MCF 10A (cell line): ENCODE measurements at regions not wholly inside any gene's neighbourhood (a gene's known extent, or its start where the extent isn't known, plus 50 kb on each side); places are given as distances from the start of the nearest gene placed in this dataset.

Source experiments
- BruUV-seq: library from RNA; stranded (reverse); fragments of 400-500 nt; replicated peaks from 2 replicates; lab custom pipeline; 2021; lab: Mats Ljungman, UMichigan
- CTCF ChIA-PET: fragments of 300-600 bp; sonication (Branson Sonifier 250); formaldehyde crosslinking; extraction: SDS; loops from one replicate; lab custom pipeline; 2021; ENCODE audit warnings: antibody characterized with exemption, inconsistent platforms; lab: Yijun Ruan, JAX
- POLR2A ChIA-PET: fragments of 300-600, 350-650 bp; sonication (Branson Sonifier 250); formaldehyde crosslinking; extraction: SDS; loops from one replicate; lab custom pipeline; 2020; ENCODE audit warnings: antibody characterized with exemption, inconsistent platforms; lab: Yijun Ruan, JAX
- DNase-seq: peaks from one replicate; pipeline ENCODE4 v3.0.0-alpha.2; 2018; ENCODE audit not compliant: unreplicated experiment
- H3K27ac Mint-ChIP-seq: one replicate; pipeline ENCODE4 v1.8.0; 2022; ENCODE audit warnings: mild to moderate bottlenecking, low read depth, mixed read lengths; ENCODE audit not compliant: unreplicated experiment
- H3K27me3 Mint-ChIP-seq: one replicate; pipeline ENCODE4 v1.8.0; 2022; ENCODE audit warnings: mixed read lengths; ENCODE audit not compliant: insufficient read depth, unreplicated experiment
- H3K36me3 Mint-ChIP-seq: one replicate; pipeline ENCODE4 v1.8.0; 2022; ENCODE audit warnings: mild to moderate bottlenecking, moderate library complexity, mixed read lengths; ENCODE audit not compliant: insufficient read depth, unreplicated experiment
- H3K4me1 Mint-ChIP-seq: one replicate; pipeline ENCODE4 v1.8.0; 2022; ENCODE audit warnings: mixed read lengths; ENCODE audit not compliant: insufficient read depth, unreplicated experiment
- H3K4me3 Mint-ChIP-seq: one replicate; pipeline ENCODE4 v1.8.0; 2022; ENCODE audit warnings: mild to moderate bottlenecking, moderate library complexity, mixed read lengths; ENCODE audit not compliant: unreplicated experiment
- H3K9me3 Mint-ChIP-seq: one replicate; pipeline ENCODE4 v1.8.0; 2022; ENCODE audit warnings: mixed read lengths; ENCODE audit not compliant: unreplicated experiment
- intact Hi-C: fragments of 100-400 bp; cut with micrococcal nuclease; formaldehyde crosslinking; loops from 2 replicates; pipeline ENCODE4 v1.14.1; 2022
- TF ChIP-seq, protein P1 (sequence below): fragments of 200-600 bp; IDR thresholded peaks from one replicate; pipeline ENCODE4 v1.8.0; 2022; ENCODE audit warnings: antibody characterized with exemption, mild to moderate bottlenecking; ENCODE audit not compliant: unreplicated experiment

DNA sequence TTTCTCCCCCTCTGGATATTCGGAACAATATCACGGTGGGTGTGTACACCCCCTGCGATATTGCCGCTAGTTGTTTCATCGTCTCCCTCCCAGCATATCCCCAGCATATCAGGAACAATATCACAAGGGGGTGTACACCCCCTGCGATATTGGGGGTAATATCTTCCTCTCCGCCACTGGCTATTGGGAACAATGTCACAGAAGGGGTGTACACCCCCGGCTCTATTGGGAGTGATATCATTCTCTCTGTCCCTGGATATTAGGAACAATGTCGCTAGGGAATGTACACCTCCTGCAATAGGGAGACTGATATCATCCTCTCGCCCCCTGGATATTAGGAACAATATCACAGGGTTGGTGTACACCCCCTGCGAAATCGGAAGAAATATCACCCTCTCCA, 1932.0 kb downstream of the SUCLG1 start:
- Mint-ChIP-seq H3K4me3 (no peak overlapping the region), H3K4me1 (no peaks in the 10 kb centered on the region), H3K27me3 (no peaks in the 10 kb centered on the region), H3K27ac (no peak overlapping the region), H3K9me3 (peaks cover 18% of the 10 kb centered on the region), H3K36me3 (peaks cover 6% of the 10 kb centered on the region)
- DNase-seq, result no peak
- no TSS peak for BruUV-seq
- POLR2A ChIA-PET, result no interaction called here
- CTCF ChIA-PET, result no interaction called here
- TF ChIP-seq, protein P1, sequence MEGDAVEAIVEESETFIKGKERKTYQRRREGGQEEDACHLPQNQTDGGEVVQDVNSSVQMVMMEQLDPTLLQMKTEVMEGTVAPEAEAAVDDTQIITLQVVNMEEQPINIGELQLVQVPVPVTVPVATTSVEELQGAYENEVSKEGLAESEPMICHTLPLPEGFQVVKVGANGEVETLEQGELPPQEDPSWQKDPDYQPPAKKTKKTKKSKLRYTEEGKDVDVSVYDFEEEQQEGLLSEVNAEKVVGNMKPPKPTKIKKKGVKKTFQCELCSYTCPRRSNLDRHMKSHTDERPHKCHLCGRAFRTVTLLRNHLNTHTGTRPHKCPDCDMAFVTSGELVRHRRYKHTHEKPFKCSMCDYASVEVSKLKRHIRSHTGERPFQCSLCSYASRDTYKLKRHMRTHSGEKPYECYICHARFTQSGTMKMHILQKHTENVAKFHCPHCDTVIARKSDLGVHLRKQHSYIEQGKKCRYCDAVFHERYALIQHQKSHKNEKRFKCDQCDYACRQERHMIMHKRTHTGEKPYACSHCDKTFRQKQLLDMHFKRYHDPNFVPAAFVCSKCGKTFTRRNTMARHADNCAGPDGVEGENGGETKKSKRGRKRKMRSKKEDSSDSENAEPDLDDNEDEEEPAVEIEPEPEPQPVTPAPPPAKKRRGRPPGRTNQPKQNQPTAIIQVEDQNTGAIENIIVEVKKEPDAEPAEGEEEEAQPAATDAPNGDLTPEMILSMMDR, result no peak
- intact Hi-C loops, result no loop called here

DNA sequence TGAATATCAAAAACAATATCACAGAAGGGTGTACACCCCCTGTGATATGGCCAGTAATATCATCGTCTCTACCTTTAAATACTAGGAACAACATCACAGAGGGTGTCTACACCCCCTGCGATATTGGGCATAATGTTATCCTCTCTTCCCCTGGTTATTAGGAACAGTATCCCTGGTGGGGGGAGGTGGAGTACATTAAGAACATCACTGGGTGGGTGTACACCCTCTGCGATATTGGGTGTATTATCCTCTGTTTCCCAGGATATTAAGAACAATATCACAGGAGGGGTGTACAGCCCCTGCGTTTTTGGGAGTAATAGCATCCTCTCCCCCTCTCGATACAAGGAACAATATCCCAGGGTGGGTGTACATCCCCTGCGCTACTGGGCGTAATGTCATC, 1932.8 kb downstream of the SUCLG1 start:
- intact Hi-C loops, result no loop called here
- no TSS peak for BruUV-seq
- POLR2A ChIA-PET, result no interaction called here
- Mint-ChIP-seq H3K36me3 (peaks cover 6% of the 10 kb centered on the region), H3K4me3 (no peak overlapping the region), H3K27ac (no peak overlapping the region), H3K4me1 (no peaks in the 10 kb centered on the region), H3K9me3 (peaks cover 18% of the 10 kb centered on the region), H3K27me3 (no peaks in the 10 kb centered on the region)
- CTCF ChIA-PET, result no interaction called here
- no peak for DNase-seq
- TF ChIP-seq, protein P1, result no peak

DNA sequence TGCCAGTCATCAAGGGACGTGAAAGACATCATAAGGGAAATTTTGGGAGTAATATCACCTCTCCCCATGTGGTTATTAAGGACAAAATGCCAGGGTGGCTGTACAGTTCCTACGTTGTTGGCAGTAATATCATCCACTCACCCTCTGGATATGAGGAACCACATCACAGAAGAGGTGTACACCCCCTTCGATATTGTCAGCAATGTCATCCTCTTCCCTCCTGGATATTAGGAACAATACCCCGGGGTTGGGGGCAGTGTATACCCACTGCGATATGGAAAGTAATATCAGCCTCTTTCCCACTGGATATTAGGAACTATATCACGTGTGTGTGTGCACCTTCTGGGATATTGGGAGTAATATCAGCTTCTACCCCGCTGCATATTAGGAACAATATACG, 1933.3 kb downstream of the SUCLG1 start:
- no TSS peak for BruUV-seq

DNA sequence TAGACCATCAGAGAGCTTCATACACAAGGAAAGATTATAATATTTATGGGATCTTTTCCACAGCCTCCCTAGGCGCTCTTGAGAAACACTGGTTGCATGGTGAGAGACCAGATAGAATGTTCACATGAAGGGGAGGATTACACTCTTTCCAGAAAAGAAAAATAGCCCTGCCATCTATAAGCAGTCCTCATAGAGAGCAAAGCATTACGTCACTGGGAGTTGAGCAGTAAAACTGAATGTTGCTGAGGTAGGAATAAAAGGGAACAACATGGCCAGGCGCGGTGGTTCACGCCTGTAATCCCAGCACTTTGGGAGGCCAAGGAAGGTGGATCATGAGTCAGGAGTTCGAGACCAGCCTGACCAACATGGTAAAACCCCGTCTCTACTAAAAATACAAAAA, 1934.3 kb downstream of the SUCLG1 start:
- intact Hi-C loops, result no loop called here
- no peak overlapping the region for H3K4me3 Mint-ChIP-seq
- H3K27ac Mint-ChIP-seq, result no peak overlapping the region
- ChIA-PET CTCF (no interaction called here), POLR2A (no interaction called here)
- H3K36me3 Mint-ChIP-seq, result peaks cover 6% of the 10 kb centered on the region
- no peak for DNase-seq
- H3K4me1 Mint-ChIP-seq, result no peaks in the 10 kb centered on the region
- H3K27me3 Mint-ChIP-seq, result no peaks in the 10 kb centered on the region
- peaks cover 8% of the 10 kb centered on the region for H3K9me3 Mint-ChIP-seq
- TF ChIP-seq, protein P1, result no peak
- BruUV-seq, result no TSS peak

More for the DNA sequence above, 1933.3 kb downstream of the SUCLG1 start:
- Mint-ChIP-seq H3K27me3 (no peaks in the 10 kb centered on the region), H3K4me1 (no peaks in the 10 kb centered on the region), H3K36me3 (peaks cover 6% of the 10 kb centered on the region), H3K27ac (no peak overlapping the region), H3K9me3 (peaks cover 17% of the 10 kb centered on the region), H3K4me3 (no peak overlapping the region)
- DNase-seq, result no peak
- POLR2A ChIA-PET, result no interaction called here
- TF ChIP-seq, protein P1, result no peak
- CTCF ChIA-PET, result no interaction called here
- intact Hi-C loops, result no loop called here
